Stimulated activated CD4-positive, alpha-beta T cell treated with anti-CD3 and anti-CD28 coated beads, Interleukin-12 subunit alpha, Interleukin-12 subunit beta, amount 100 ng/mL, for 4 hours (primary cell): ENCODE measurements at regions not wholly inside any gene's neighbourhood (a gene's known extent, or its start where the extent isn't known, plus 50 kb on each side); places are given as distances from the start of the nearest gene placed in this dataset.

Source experiments
- DNase-seq: peaks from one replicate; pipeline ENCODE4 v3.0.0-alpha.2; 2020

GRCh38 chr4:124593494-124593893 lies 119.0 kb downstream of the ANKRD50 start:
- DNase-seq: no peak

- no peak for DNase-seq
These were observed 117.6 kb downstream of the ANKRD50 start for GRCh38 chr4:124594945-124595344.

- DNase-seq: no peak
These were observed 115.7 kb downstream of the ANKRD50 start for GRCh38 chr4:124596816-124597215.

- no peak for DNase-seq
These were observed 102.3 kb downstream of the ANKRD50 start for GRCh38 chr4:124610211-124610610.
